ENCODE measurements at regions not wholly inside any gene's neighbourhood (a gene's known extent, or its start where the extent isn't known, plus 50 kb on each side); places are given as distances from the start of the nearest gene placed in this dataset.
A peak's percentile ranks its signal among the peaks of the same experiment; 100 is the strongest.

DNA sequence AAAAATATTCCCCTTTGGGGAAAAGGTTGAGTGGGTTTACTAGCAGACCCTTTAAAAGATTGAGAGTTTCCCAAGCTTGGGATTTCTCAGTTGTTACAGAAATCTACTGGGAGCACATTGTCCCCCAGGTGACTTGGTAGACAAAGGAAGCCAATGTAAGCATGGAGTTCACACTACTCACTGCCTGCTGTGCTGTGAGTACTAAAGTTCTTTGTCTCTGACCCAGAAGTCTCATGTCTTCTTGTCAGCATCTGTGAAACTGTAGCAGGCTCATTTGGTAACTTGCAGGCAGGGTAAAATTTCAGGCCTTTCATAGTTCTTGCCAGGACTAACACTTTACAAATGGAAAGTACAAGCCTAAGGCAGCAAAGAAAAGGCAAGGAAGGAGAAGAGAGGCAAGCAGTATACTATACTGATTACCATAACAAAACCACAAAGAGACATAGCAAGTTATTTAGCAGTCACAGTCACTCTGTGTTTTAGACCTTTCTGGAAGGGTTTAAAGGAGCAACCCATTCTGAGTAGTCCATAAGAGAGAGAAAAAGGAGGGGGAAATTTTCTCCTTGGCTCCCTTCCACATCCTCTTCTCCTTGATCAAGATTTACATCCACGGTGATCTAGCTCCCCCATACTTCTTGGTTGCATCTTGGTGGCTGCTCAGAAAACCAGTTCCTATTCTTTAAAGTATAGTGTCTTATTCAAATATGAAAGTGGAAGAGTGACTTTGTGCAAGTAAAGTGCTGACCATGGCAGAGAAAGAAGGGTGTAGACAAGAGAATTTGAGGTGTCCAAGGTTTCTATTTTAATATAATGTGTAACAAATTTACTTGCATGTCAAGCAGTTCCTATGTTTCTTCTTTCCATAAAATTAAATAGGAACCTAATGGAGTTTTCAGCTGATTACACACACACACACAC, 160.0 kb upstream of the PDE5A start:
- intact Hi-C loops (cut with DNase I; ENCODE audit: low total_unique reads), result no loop called here
- no peak for DNase-seq
- Histone ChIP-seq H3K27me3 (no peaks in the 10 kb centered on the region), H3K4me3 (no peak overlapping the region), H3K36me3 (ENCODE audit: low read depth, missing control alignments) (no peaks in the 10 kb centered on the region), H3K9me3 (no peaks in the 10 kb centered on the region), H3K27ac (no peak overlapping the region), H3K4me1 (no peaks in the 10 kb centered on the region)
- 69 to 97% methylated on average over 1 of the region's 1 CpG for WGBS, 2 donors
- no peak for TF ChIP-seq POLR2A (IDR thresholded peaks at IDR 0.05)
- TF ChIP-seq, protein P1, sequence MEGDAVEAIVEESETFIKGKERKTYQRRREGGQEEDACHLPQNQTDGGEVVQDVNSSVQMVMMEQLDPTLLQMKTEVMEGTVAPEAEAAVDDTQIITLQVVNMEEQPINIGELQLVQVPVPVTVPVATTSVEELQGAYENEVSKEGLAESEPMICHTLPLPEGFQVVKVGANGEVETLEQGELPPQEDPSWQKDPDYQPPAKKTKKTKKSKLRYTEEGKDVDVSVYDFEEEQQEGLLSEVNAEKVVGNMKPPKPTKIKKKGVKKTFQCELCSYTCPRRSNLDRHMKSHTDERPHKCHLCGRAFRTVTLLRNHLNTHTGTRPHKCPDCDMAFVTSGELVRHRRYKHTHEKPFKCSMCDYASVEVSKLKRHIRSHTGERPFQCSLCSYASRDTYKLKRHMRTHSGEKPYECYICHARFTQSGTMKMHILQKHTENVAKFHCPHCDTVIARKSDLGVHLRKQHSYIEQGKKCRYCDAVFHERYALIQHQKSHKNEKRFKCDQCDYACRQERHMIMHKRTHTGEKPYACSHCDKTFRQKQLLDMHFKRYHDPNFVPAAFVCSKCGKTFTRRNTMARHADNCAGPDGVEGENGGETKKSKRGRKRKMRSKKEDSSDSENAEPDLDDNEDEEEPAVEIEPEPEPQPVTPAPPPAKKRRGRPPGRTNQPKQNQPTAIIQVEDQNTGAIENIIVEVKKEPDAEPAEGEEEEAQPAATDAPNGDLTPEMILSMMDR (IDR thresholded peaks at IDR 0.05), result no peak

DNA sequence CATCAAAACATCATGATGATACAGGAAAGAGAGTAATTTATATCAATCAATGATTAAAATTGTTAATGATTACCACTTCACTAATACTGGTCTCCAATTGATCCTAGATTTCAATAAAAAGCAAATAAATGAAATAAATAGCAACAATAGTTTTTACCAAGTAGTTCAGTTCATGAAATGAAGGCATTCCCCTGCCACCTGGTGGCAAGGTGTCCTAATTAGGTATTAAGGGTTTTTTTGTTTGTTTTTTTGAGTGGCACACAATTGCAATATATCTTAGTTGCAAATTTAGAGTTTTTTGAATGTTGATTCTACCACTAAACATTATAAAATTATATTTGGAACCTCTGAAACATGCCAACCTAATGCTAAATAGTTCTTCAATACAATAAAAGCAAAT, 157.4 kb upstream of the PDE5A start:
- H3K27ac ChIP-seq, result no peak overlapping the region
- intact Hi-C loops (cut with DNase I; ENCODE audit: low total_unique reads), result no loop called here
- no peak for DNase-seq
- H3K9me3 ChIP-seq, result no peaks in the 10 kb centered on the region
- no peak for TF ChIP-seq POLR2A (IDR thresholded peaks at IDR 0.05)
- TF ChIP-seq, protein P1 (IDR thresholded peaks at IDR 0.05), result peak in 2 of 3 experiments; percentile 11 to 17
- no peaks in the 10 kb centered on the region for H3K4me1 ChIP-seq
- H3K4me3 ChIP-seq, result no peak overlapping the region
- no peaks in the 10 kb centered on the region for H3K27me3 ChIP-seq
- no peaks in the 10 kb centered on the region for H3K36me3 ChIP-seq (ENCODE audit: low read depth, missing control alignments)

DNA sequence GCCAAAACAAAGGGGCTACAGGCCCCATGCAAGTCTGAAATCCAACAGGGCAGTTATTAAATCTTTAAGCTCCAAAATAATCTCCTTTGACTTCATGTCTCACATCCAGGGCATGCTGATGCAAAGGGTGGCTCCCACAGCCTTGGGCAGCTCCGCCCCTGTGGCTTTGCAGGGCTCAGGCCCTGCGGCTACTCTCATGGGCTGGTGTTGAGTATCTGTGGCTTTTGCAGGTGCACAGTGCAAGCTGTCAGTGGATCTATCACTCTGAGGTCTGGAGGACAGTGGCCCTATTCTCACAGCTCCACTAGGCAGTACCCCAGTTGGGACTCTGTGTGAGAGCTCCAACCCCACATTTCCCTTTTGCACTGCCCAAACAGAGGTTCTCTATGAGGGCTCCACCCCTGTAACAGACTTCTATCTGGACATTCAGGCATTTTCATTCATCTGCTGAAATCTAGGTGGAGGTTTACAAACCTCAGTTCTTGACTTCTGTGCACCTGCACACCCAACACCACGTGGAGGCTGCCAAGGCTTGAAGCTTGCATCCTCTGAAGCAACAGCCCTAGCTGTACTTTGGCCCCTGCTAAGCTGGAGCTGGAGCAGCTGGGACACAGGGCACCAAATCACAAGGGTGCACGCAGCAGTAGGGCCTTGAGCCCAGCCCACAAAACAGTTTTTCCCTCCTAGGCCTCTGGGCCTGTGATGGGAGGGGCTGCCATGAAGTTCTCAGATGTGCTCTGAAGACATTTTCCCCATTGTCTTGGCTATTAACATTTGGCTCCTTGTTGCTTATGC, 154.8 kb upstream of the PDE5A start:
- H3K36me3 ChIP-seq (ENCODE audit: low read depth, missing control alignments), result no peaks in the 10 kb centered on the region
- 91 to 100% methylated on average over 3 to 4 of the region's 4 CpGs for WGBS, 2 donors
- no peaks in the 10 kb centered on the region for H3K27me3 ChIP-seq
- H3K4me3 ChIP-seq, result no peak overlapping the region
- no peaks in the 10 kb centered on the region for H3K4me1 ChIP-seq
- no peaks in the 10 kb centered on the region for H3K9me3 ChIP-seq
- intact Hi-C loops (cut with DNase I; ENCODE audit: low total_unique reads), result no loop called here
- TF ChIP-seq, protein P1 (IDR thresholded peaks at IDR 0.05), result no peak
- no peak overlapping the region for H3K27ac ChIP-seq
- no peak for DNase-seq

DNA sequence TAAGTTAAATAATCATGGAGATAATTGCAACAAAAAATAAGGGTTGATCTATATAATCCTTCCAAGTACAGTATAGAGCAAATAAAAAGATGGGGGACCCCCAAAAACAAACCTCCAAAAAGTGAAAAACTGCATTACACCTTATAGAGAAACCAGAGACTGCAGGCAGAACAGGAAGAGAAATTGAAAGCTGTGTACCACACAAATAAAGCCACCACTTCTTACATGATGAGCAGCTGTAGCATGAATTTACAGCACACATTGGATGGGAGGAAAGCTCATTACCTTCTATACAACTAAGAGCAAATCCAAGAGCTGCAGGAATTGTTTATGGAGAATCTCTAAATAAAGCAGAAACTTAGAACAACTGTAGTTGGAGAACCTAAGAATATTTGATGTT, 152.4 kb upstream of the PDE5A start:
- TF ChIP-seq, protein P1 (IDR thresholded peaks at IDR 0.05), result no peak
- TF ChIP-seq POLR2A (IDR thresholded peaks at IDR 0.05), result no peak
- DNase-seq, result no peak
- Histone ChIP-seq H3K27ac (no peak overlapping the region), H3K4me1 (no peaks in the 10 kb centered on the region), H3K36me3 (ENCODE audit: low read depth, missing control alignments) (no peaks in the 10 kb centered on the region), H3K4me3 (no peak overlapping the region), H3K9me3 (no peaks in the 10 kb centered on the region), H3K27me3 (no peaks in the 10 kb centered on the region)
- intact Hi-C loops (cut with DNase I; ENCODE audit: low total_unique reads), result no loop called here

Measured in testis (tissue), 2 donors.